IgD-negative memory B cell (primary cell): ENCODE measurements at regions not wholly inside any gene's neighbourhood (a gene's known extent, or its start where the extent isn't known, plus 50 kb on each side); places are given as distances from the start of the nearest gene placed in this dataset.
A peak's percentile ranks its signal among the peaks of the same experiment; 100 is the strongest.

Experiments
- H3K27ac Mint-ChIP-seq, 3 donors: one replicate each; pipeline ENCODE4 v1.8.0; 2020 to 2022; ENCODE audit warnings: mild to moderate bottlenecking in 3 of 3, mixed read lengths in 3 of 3, moderate library complexity in 1 of 3
- H3K27me3 Mint-ChIP-seq: one replicate; pipeline ENCODE4 v1.8.0; 2021; ENCODE audit warnings: mixed read lengths
- H3K36me3 Mint-ChIP-seq: one replicate; pipeline ENCODE4 v1.8.0; 2020; ENCODE audit warnings: mild to moderate bottlenecking, mixed read lengths
- H3K4me1 Mint-ChIP-seq, 3 donors: one replicate each; pipeline ENCODE4 v1.8.0; 2020 to 2022; ENCODE audit warnings: mixed read lengths in 3 of 3, mild to moderate bottlenecking in 1 of 3
- H3K4me3 Mint-ChIP-seq, 4 donors: one replicate each; pipeline ENCODE4 v1.8.0; 2020 to 2022; ENCODE audit warnings: mild to moderate bottlenecking in 4 of 4, mixed read lengths in 4 of 4, moderate library complexity in 3 of 4
- H3K9me3 Mint-ChIP-seq, 3 donors: one replicate each; pipeline ENCODE4 v1.8.0; 2020 to 2021; ENCODE audit warnings: mixed read lengths in 3 of 3, mild to moderate bottlenecking in 1 of 3

DNA sequence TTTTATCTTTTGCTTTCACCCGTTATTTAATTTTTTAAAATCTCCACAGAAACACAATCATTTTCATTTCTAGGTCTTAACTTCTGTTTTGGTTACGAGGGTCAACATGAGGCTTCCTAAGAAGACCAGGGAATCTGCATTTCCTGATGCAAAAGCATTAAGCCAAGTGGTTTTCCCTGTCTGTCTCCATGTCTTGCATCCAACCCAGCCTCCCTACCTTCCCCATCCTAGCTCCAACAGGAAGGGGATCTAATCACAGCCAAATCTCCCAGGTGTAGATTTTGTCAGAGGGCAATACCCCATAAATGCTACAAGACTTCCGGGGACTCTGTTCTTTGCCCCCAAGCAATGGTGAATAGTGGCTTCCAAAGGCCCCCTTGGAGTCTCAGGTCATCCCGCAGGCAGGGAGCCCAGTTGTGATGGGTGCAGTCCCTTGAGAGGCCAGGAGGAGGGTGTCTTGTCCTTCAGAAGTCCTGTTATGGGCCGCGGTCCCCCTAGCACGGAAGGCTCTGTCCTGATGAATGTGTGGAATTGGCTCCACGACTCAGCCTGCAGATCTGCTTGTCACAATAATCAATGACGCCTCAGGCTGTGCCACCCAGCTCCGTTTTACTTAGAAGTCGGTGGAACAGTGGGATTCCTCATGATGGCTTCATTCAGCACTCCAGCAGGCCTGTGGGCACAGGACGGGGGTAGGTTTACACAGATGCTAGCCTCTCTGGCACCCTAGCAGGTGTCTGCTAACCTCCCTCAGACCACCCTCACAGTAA is 141.1 kb downstream of the RGS9 start:
- Mint-ChIP-seq H3K27ac (peak overlapping the region in 1 of 3 donors; percentile 23), H3K4me3 (no peak overlapping the region), H3K4me1 (peaks cover 0 to 8% (median 2%) of the 10 kb centered on the region in 3 donors), H3K36me3 (no peaks in the 10 kb centered on the region), H3K9me3 (peaks cover 0 to 7% (median 3%) of the 10 kb centered on the region in 3 donors), H3K27me3 (peaks cover 8% of the 10 kb centered on the region)

DNA sequence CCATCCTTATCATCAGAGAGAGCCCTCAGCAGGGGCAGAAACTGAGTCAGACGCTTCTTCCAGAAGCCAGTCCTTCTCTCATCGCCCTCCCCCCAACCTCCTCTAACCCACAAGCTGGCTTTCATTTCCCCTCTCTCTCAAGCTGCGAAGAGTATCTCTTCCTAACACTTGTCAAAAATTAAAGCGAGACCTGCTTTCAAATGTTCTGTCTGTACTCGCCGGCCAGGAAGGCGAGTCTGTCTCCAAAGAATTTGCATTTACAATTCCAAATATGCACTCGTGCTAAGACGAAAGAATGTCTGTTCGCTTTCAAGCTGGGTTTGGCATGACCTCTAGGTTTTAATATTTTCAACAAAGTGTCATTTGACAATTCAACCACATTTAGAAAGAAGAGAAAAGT is 140.4 kb downstream of the RGS9 start:
- Mint-ChIP-seq H3K4me1 (peaks cover 0 to 8% (median 2%) of the 10 kb centered on the region in 3 donors), H3K27ac (no peak overlapping the region), H3K4me3 (no peak overlapping the region), H3K9me3 (peaks cover 0 to under 1% (median 0%) of the 10 kb centered on the region in 3 donors), H3K27me3 (peaks cover 10% of the 10 kb centered on the region), H3K36me3 (no peaks in the 10 kb centered on the region)
